ENCODE measurements at regions not wholly inside any gene's neighbourhood (a gene's known extent, or its start where the extent isn't known, plus 50 kb on each side); places are given as distances from the start of the nearest gene placed in this dataset.

- TF ChIP-seq FOXP2 (optimal IDR thresholded peaks at IDR 0.05; ENCODE audit: borderline replicate concordance, extremely low read depth, extremely low read length, insufficient read depth) (no peak), SIN3A (IDR thresholded peaks at IDR 0.05; ENCODE audit: borderline replicate concordance, insufficient read depth, low read length) (no peak), POLR2AphosphoS5 (IDR thresholded peaks at IDR 0.05; ENCODE audit: low read depth, low read length) (no peak), TAF1 (IDR thresholded peaks at IDR 0.05; ENCODE audit: borderline replicate concordance, insufficient read depth, low read length) (no peak)
- TF ChIP-seq, protein P1, sequence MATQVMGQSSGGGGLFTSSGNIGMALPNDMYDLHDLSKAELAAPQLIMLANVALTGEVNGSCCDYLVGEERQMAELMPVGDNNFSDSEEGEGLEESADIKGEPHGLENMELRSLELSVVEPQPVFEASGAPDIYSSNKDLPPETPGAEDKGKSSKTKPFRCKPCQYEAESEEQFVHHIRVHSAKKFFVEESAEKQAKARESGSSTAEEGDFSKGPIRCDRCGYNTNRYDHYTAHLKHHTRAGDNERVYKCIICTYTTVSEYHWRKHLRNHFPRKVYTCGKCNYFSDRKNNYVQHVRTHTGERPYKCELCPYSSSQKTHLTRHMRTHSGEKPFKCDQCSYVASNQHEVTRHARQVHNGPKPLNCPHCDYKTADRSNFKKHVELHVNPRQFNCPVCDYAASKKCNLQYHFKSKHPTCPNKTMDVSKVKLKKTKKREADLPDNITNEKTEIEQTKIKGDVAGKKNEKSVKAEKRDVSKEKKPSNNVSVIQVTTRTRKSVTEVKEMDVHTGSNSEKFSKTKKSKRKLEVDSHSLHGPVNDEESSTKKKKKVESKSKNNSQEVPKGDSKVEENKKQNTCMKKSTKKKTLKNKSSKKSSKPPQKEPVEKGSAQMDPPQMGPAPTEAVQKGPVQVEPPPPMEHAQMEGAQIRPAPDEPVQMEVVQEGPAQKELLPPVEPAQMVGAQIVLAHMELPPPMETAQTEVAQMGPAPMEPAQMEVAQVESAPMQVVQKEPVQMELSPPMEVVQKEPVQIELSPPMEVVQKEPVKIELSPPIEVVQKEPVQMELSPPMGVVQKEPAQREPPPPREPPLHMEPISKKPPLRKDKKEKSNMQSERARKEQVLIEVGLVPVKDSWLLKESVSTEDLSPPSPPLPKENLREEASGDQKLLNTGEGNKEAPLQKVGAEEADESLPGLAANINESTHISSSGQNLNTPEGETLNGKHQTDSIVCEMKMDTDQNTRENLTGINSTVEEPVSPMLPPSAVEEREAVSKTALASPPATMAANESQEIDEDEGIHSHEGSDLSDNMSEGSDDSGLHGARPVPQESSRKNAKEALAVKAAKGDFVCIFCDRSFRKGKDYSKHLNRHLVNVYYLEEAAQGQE (IDR thresholded peaks at IDR 0.05; ENCODE audit: insufficient read depth in 1 of 2, low read depth in 2 of 2, low read length in 2 of 2): no peak
These were observed 98.6 kb downstream of the IRS2 start for GRCh38 chr13:109687559-109688448.

GRCh38 chr13:109685203-109685602 lies 101.2 kb downstream of the IRS2 start:
- TF ChIP-seq POLR2AphosphoS5 (IDR thresholded peaks at IDR 0.05; ENCODE audit: low read depth, low read length) (no peak), SIN3A (IDR thresholded peaks at IDR 0.05; ENCODE audit: borderline replicate concordance, insufficient read depth, low read length) (no peak), FOXP2 (optimal IDR thresholded peaks at IDR 0.05; ENCODE audit: borderline replicate concordance, extremely low read depth, extremely low read length, insufficient read depth) (no peak), TAF1 (IDR thresholded peaks at IDR 0.05; ENCODE audit: borderline replicate concordance, insufficient read depth, low read length) (no peak)
- TF ChIP-seq, protein P1 (IDR thresholded peaks at IDR 0.05; ENCODE audit: insufficient read depth in 1 of 2, low read depth in 2 of 2, low read length in 2 of 2): no peak

GRCh38 chr13:109684824-109685202 lies 101.6 kb downstream of the IRS2 start:
- no peak for TF ChIP-seq POLR2AphosphoS5 (IDR thresholded peaks at IDR 0.05; ENCODE audit: low read depth, low read length)
- TF ChIP-seq TAF1 (IDR thresholded peaks at IDR 0.05; ENCODE audit: borderline replicate concordance, insufficient read depth, low read length): no peak
- TF ChIP-seq, protein P1 (IDR thresholded peaks at IDR 0.05; ENCODE audit: insufficient read depth in 1 of 2, low read depth in 2 of 2, low read length in 2 of 2): no peak
- TF ChIP-seq FOXP2 (optimal IDR thresholded peaks at IDR 0.05; ENCODE audit: borderline replicate concordance, extremely low read depth, extremely low read length, insufficient read depth): no peak
- TF ChIP-seq SIN3A (IDR thresholded peaks at IDR 0.05; ENCODE audit: borderline replicate concordance, insufficient read depth, low read length): no peak

GRCh38 chr13:109684084-109684823 lies 102.1 kb downstream of the IRS2 start:
- TF ChIP-seq, protein P1 (IDR thresholded peaks at IDR 0.05; ENCODE audit: insufficient read depth in 1 of 2, low read depth in 2 of 2, low read length in 2 of 2): no peak
- TF ChIP-seq POLR2AphosphoS5 (IDR thresholded peaks at IDR 0.05; ENCODE audit: low read depth, low read length) (no peak), TAF1 (IDR thresholded peaks at IDR 0.05; ENCODE audit: borderline replicate concordance, insufficient read depth, low read length) (no peak), SIN3A (IDR thresholded peaks at IDR 0.05; ENCODE audit: borderline replicate concordance, insufficient read depth, low read length) (no peak)
